ENCODE measurements at regions not wholly inside any gene's neighbourhood (a gene's known extent, or its start where the extent isn't known, plus 50 kb on each side); places are given as distances from the start of the nearest gene placed in this dataset.
"Not testable (repeated sequence)": the region's sequence is repeated elsewhere in the genome, so short reads cannot be mapped to it uniquely, and the experiment has no call there.

DNA sequence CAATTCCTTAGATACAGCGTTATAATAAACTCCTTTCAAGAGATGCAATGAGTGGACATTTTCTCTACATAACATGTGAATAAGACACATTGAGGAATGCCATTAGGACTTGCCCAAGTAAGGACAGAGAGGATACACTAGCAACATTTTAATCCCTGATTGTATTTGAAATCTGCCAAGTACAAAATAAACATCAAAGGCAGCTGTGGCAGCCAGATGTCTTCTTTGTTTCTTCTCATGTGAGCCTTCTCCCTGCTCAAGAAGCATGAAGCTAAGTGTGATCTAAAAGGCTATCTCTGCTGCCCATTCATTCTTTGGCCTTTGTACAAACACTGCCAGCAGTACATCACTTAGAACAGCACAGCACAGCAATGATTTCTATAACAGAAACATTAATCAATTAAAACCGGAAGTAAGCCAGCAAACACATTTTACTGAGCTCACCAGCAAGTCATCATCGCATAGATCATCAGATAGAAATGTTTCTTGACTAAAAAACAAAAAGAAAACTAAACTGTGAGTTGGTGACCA is 364.0 kb downstream of the CNTN6 start:
- no peak for DNase-seq (ENCODE audit: low read depth)
- H3K4me3 ChIP-seq (replicated peaks; ENCODE audit: low read depth, low read length), result no peak overlapping the region
- TF ChIP-seq, protein P1, sequence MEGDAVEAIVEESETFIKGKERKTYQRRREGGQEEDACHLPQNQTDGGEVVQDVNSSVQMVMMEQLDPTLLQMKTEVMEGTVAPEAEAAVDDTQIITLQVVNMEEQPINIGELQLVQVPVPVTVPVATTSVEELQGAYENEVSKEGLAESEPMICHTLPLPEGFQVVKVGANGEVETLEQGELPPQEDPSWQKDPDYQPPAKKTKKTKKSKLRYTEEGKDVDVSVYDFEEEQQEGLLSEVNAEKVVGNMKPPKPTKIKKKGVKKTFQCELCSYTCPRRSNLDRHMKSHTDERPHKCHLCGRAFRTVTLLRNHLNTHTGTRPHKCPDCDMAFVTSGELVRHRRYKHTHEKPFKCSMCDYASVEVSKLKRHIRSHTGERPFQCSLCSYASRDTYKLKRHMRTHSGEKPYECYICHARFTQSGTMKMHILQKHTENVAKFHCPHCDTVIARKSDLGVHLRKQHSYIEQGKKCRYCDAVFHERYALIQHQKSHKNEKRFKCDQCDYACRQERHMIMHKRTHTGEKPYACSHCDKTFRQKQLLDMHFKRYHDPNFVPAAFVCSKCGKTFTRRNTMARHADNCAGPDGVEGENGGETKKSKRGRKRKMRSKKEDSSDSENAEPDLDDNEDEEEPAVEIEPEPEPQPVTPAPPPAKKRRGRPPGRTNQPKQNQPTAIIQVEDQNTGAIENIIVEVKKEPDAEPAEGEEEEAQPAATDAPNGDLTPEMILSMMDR (IDR thresholded peaks at IDR 0.05; ENCODE audit: low read length, missing control alignments), result no peak

DNA sequence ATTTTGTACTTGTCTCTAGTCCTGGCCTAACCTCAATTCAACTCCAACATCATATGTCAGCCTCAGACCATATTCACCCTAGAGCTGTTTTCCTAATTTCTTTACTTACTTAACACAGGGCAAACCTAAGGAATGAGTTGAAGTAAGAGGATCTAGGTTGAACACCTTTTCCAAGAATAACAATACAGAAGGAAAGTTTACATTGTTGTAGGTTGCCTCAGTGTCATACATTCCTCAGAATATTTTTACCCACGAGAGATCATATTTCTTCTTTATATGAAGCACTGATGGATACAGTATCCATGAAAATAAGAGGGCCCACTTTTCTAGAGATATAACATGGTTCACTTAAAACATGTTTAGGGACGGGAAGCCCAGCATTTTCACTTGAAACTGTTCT is 369.5 kb downstream of the CNTN6 start:
- TF ChIP-seq, protein P1 (IDR thresholded peaks at IDR 0.05; ENCODE audit: low read length, missing control alignments), result no peak
- no peak for DNase-seq (ENCODE audit: low read depth)
- no peak overlapping the region for H3K4me3 ChIP-seq (replicated peaks; ENCODE audit: low read depth, low read length)

DNA sequence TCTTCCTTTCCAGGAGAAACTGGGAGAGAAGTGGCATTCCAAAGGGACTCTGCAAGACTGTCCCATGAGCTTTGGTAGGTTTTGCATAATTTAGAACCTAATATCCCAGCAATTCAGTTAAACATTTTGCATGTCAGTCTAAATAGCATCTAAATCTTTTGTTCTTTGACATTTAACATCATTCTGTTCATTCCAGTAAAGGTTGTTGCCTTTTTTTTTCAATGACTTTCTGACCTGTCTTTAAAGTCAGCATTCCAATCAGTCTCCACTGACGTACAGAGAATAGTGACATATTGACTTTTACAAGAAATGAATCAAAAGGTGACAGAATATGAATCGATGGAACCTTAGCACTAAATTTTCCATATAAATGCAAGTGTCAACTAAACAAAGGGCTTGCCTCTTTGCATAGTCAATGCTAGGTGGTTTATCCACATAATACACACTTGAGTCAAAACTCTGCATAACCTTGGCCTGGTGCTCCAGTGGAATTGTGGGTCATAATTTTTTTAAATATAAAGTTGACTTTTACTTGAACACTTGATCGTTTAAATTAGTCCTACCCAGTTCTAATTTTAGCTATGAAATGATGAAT is 370.1 kb downstream of the CNTN6 start:
- DNase-seq (ENCODE audit: low read depth), result no peak
- TF ChIP-seq, protein P1 (IDR thresholded peaks at IDR 0.05; ENCODE audit: low read length, missing control alignments), result no peak
- no peak overlapping the region for H3K4me3 ChIP-seq (replicated peaks; ENCODE audit: low read depth, low read length)

DNA sequence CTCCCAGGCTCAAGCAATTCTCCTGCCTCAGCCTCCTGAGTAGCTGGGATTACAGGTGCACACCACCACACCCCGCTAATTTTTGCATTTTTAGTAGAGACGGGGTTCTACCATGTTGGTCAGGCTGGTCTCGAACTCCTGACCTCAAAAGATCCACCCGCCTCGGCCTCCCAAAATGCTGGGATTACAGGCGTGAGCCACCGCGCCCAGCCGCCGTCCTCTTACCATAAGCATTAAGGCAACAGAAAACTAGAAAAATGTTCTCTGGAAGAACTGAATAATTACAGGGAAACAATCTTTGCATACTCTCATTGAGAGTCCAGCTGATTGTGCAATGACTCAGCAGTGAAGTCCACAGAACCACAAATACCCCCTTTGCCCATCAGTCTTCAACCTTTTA is 372.3 kb downstream of the CNTN6 start:
- DNase-seq (ENCODE audit: low read depth); H3K4me3 ChIP-seq (replicated peaks; ENCODE audit: low read depth, low read length): not testable (repeated sequence)

DNA sequence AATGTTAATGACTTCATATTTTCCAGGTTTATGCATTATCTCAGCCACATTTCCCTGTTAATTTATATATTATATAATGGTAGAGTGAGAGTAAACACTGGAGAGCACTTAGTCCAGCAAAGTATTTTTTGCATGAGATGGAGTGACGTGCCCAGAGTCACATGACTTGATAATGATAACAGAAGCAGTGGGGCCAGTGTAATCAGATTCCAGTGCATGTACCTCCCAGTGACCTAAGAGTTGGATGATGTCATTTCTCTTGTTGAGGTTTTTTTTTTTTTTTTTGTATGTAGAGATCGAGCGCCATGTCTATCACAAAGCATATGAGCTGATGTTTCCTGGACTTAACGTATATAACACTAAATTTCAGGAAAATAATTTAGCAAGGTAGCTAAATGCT is 375.3 kb downstream of the CNTN6 start:
- no peak overlapping the region for H3K4me3 ChIP-seq (replicated peaks; ENCODE audit: low read depth, low read length)
- TF ChIP-seq, protein P1 (IDR thresholded peaks at IDR 0.05; ENCODE audit: low read length, missing control alignments), result no peak
- no peak for DNase-seq (ENCODE audit: low read depth)

DNA sequence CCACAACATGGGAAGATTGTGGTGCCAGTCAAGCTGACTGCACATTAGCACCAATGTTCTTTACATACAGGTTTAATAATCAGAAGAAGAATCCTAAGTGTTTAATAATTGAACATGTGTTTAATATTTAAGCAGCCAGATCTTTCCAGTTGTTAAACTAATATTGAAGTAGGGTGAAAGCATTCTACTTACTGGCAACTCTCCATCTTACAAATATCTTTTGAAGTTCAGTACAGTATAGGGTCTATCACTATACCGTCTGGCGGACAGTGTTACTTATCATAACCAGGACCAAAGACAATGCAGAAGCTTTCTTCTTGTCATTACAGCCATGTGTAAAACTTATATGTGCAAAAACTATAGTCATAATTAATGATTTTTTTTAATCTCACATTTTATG is 376.4 kb downstream of the CNTN6 start:
- no peak overlapping the region for H3K4me3 ChIP-seq (replicated peaks; ENCODE audit: low read depth, low read length)
- DNase-seq (ENCODE audit: low read depth), result no peak
- TF ChIP-seq, protein P1 (IDR thresholded peaks at IDR 0.05; ENCODE audit: low read length, missing control alignments), result no peak

DNA sequence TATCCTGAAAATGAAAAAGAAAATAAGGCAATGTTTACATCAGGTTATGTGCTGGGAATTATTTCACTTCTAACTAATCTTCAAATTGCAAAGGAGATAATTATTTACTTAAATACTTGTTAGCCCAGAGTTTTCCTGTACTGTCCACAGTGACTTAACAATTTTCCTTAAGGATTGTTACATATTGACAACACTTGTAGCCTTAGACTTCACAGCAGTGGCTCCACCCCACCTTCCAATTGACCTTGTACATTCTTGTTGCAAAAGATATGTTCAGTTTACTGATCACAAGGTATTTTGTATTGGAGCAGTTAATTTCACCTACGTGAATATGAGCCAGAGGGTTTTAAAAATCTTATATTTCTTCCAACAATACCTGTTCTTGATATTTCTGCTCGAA is 376.9 kb downstream of the CNTN6 start:
- TF ChIP-seq, protein P1 (IDR thresholded peaks at IDR 0.05; ENCODE audit: low read length, missing control alignments), result no peak
- DNase-seq (ENCODE audit: low read depth), result no peak
- H3K4me3 ChIP-seq (replicated peaks; ENCODE audit: low read depth, low read length), result no peak overlapping the region
